Right renal cortex interstitium (tissue), 3 donors: ENCODE measurements at regions not wholly inside any gene's neighbourhood (a gene's known extent, or its start where the extent isn't known, plus 50 kb on each side); places are given as distances from the start of the nearest gene placed in this dataset.
"Not testable (repeated sequence)": the region's sequence is repeated elsewhere in the genome, so short reads cannot be mapped to it uniquely, and the experiment has no call there.

ENCODE experiments used
- DNase-seq, 3 donors: peaks; one replicate each; pipeline ENCODE4 v3.0.0-alpha.2; 2013; ENCODE audit warnings: low read depth in 3 of 3, low spot score in 2 of 3

DNA sequence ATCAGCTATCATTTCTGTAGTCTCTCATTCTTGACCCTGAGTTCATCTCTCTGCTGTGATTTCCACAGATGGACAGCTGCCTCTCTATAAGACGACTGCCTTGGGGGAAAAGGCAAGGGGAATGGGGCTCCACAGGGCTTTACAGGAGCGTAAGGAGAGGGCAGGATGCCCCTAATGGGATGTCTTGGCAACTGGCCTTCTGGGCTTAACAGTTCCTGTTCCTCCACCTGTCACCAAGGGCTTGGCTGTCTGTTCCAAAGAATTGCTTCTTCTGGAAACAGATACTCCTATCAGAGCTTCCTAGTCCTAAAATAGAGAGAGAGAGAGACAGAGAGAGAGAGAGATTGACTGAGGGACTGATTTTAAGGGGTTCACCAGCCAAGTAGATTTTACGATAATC is 181.9 kb downstream of the TMEM200A start:
- no peak for DNase-seq

GRCh38 chr6:130557481-130558112 is 191.8 kb downstream of the TMEM200A start:
- no peak for DNase-seq

DNA sequence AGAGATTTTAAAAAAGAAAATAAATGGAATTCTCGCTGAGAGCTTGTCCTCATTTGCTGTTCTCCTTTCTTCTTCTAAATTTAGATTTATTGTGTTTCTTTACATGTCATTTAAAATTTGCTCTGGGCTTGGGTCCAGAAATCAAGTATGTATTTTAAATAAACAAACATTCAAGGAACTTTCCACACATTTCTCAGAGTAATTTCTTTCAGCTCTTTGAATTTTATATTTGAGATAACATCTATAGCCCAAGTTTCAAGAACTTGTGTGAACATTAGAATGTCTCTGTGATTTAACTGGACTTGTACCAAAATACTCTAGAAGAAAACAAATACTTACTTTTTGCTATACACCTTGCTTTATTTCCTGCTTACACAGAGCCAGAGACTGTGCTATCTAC is 192.3 kb downstream of the TMEM200A start:
- no peak for DNase-seq

- no peak for DNase-seq
Observed at GRCh38 chr6:130559166-130559565, 193.3 kb downstream of the TMEM200A start.

- no peak for DNase-seq
Observed at GRCh38 chr6:130560231-130560630, 194.4 kb downstream of the TMEM200A start.

GRCh38 chr6:130561159-130561558 is 195.3 kb downstream of the TMEM200A start:
- DNase-seq = not testable (repeated sequence)

GRCh38 chr6:130565696-130566095 is 199.9 kb downstream of the TMEM200A start:
- DNase-seq = no peak

DNA sequence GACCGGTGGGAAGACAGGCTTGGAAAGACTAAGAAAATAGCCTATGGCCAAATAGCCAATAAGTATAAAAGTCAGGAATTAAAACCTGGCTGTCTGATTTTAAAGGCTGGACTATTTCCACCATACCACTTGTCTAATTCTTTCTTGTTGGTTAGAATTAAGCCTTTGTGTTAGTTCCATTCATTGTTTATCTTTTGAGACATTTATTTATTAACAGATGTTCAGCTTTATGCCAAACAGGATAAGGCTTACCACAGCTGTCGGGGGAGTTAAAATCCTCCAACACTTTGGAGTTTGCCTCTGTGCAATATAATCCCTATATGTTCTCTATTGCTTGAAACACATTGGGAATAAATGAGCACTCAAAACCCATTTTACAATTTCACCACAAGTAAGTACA is 208.3 kb downstream of the TMEM200A start:
- DNase-seq = no peak

DNA sequence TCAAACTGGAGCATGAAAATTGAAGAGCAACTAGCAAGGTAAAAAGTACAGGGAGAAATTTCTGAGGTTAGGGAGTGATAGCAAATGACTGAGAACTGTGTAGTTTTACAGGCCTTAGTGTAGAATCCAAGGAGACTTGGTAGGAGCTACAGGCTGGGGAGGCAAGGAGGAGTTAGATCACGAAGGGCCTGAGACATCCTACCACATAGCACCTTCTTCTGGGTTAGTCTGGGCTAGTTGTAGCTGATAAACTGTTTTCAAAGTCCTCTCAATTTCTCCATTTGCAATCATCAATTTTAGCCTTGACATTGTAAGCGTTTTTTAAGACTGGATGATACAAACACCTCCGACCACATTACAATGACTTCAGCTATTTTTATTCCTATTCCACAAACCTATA is 209.7 kb downstream of the TMEM200A start:
- no peak for DNase-seq

GRCh38 chr6:130575971-130576370 is 210.2 kb downstream of the TMEM200A start:
- no peak for DNase-seq

DNA sequence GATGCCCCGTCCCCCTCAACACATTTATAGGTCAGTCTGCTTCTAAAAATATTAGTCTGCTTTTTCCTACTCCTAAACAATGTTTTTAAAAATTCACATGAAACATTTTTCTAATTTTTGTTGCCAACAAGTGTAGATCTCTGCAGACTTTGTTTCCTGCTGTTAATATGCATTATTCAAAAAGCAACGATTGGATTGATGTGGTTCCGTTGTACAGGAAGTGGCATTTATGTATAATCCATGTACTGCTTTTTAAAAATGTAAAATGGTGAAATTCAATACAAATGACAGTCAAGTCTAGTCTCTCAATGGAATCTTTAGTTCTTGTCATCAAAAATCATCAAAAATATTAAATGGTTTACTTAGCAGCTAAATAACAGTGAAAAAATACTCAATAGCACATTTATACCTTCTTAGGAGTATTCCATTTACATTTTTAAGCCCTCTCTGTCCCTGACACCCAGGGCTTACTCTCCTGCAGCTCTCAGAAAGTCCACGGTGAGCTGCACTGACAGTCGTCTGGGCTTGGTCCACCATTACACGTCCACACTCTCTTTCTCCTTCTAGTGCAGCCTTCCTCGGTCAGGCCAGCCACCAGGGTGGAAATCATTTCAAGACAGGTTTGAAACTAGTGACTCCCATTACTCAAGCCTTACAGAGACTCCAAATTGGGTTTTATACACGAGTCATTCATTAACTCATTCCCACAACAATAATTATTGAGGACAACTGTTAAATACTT is 211.5 kb downstream of the TMEM200A start:
- no peak for DNase-seq

DNA sequence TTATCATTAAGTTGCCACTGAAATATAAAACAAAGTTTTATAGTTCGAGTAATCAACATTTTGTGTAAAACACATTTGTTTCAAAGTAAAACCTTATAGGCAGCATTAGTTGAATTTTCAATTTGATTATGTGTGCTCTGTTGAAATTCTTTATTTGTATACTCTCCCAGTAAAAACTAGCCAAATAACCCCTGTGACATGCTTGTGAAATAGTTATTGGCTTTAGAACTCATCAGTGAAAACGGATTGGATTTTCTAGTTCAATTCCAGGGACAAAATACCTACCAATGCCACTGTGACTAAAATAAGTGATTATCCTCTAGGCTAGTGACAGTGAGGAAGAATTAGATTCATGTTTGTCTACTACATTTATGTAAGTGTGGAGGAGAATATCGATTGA is 212.9 kb downstream of the TMEM200A start:
- no peak for DNase-seq

GRCh38 chr6:130583268-130583667 is 217.5 kb downstream of the TMEM200A start:
- DNase-seq = no peak

GRCh38 chr6:130585587-130585986 is 219.8 kb downstream of the TMEM200A start:
- DNase-seq = no peak

DNA sequence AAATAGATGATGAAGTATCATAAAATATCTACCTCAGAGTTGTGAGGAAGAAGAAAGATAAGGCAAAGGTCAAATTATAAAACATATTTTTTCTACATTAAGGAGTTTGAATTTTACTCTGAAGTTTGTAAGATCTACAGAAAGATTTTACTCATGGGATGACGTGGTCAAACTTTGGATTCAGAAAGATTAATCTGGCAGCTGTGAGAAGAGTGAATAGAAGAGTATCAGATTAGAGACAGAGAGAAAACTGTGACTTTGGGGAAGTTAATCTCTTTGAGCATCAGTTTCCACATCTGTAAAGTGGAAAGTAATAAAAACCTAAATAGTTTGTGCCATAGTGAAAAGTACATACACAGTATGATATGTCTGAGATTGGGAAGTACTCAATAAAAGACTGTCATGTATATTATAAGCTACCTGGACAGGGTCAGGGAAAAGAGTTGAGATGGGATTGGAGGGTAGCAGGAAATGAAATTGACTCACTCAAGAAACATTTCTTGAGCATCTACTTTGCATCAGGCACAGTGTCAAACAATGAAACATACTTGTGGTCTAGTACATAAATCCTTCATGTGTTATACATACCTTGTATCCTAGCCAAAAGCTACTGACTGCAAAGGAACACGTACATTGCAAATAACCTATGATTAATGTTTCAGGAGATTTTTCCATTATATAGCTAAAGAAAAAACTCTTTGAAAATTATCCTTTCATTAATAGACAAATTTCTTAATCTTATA is 222.1 kb downstream of the TMEM200A start:
- DNase-seq = no peak

DNA sequence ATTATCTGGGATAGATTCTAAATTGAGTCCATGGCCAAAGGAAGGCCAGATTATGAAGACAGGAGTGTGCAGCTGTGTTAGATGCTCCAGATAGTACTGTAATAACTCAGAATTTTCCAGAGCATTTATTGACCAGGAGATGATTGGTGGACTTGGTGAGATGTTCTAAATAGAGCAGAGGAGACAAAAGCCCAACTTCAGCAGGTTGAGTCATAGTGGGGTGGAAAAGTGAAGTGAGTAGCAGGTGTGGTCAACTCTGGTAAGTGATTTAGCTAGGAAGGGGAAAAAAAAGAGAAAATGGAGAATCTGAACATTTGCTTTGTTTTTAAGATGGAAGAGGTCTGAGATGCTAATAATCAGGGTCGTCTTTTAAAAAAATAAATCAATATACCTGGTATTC is 227.4 kb downstream of the TMEM200A start:
- no peak for DNase-seq

DNA sequence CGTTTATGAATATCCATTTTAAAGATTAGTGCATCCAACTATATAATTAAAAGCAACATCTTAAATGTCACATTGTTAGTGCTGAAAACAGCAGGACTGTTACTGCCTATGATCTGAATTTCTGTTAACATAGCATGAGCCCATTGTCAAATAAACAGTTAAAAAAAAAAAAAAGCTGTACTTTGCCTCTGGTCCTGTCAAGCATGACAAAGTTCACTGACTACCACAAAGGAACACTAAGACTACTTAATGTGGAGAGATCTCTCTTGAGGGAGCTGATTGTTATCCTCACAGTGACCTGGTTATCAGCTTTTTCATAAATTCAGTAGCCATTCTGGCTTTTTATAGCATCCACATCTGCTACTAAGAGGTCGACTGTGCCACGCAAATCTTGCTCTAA is 228.1 kb downstream of the TMEM200A start:
- no peak for DNase-seq

DNA sequence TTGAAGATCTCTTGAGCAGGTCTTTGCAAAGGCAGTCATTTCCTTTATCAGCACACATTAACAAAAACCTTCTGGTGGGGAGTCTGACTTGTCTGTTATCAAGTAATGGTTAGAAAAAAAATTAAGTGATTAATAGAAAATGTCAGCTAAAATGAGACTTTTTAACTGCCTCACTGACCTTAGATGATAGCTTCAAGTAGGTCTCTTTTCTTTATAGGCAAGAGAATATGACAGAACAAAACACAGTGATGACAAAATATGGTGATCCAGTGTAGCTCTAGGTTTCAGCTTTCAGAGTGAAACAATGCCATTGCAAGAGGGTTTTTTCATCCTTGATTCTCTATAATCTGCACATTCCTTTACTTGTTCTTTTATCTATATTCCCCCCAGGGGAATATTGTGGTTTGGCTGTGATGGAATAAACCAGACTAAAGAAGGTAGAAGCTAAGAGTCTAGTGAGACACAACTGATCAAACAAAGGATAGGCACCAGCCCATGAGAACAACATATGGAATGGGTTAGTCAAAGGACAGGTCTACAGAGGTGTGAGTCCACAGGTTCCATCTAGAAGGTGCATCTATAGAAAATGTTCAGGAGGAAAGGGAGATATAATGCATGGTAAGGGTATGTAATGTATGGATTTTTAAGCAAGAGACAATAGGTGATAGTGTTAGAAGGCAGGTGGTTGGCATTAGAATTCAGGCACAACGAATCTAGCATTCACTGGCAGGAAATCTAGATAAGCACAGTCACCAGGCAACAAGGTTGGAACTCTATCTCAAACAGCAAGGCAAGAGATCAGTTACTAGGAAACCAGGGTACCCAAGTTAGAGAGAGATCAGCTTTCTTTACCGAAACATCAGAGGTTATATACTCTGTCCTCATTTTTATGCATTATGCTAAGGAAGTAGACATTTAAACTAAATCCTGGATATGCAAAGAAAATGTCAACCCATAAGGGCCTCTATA is 228.9 kb upstream of the SMLR1 start:
- DNase-seq = no peak

DNA sequence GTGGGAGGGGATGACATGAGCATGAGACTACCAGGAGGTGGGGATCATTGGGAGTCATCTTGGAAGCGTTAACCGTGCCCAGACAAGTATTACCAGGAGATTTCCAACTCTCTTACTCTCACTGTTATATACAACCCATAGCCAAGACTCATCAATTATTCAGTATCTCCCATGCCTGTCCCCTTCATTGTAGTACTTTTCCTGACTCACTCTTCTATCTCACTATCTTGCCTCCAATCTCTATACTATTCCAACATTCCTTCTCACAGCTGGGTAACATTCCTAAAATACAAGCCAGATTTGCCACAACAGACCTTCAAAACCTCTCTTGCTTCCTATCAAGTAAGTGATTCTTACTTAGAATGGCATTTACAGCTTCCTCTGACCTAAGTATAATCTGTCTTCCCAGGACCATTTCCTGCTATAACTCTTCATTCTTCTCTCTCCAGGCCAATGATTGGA is 226.3 kb upstream of the SMLR1 start:
- DNase-seq = no peak

DNA sequence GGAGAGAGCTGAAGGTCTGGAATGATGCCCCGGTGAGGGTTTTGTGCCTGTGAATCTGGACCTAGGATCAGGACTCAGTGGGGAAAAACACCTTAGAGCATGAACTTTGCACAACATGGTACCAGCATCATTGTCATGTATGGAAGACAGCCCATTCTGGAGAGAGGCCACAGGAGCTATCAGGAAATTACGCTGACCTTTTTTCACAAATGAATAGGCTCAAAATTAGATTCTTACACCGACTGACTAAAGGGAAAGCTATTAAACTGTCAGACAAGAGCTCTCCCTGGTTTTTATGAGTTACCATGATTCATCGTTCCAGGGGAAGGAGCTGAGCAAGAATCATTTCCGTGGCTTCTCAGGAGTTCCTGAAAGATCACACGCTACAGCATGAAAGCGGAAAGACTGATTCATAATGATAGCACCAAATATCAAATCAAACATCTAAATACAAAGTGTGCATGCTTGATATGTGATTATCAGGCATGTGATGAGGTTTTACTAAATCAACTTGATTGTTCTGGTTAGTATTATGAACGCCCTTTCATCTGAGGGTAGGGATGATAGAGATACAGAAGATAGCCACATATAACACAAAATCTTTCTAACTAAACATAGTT is 224.9 kb upstream of the SMLR1 start:
- no peak for DNase-seq
